Fibroblast of peridontal ligament (primary cell): ENCODE measurements at regions not wholly inside any gene's neighbourhood (a gene's known extent, or its start where the extent isn't known, plus 50 kb on each side); places are given as distances from the start of the nearest gene placed in this dataset.
"Not testable (repeated sequence)": the region's sequence is repeated elsewhere in the genome, so short reads cannot be mapped to it uniquely, and the experiment has no call there.

Source experiments
- DNase-seq: peaks from one replicate; pipeline ENCODE4 v3.0.0-alpha.2; 2010; ENCODE audit errors: extremely low read depth

- no peak for DNase-seq
Measured at GRCh38 chr2:226578879-226579278, 220.7 kb downstream of the IRS1 start.

- DNase-seq = no peak
Measured at GRCh38 chr2:226578373-226578772, 221.2 kb downstream of the IRS1 start.

GRCh38 chr2:226575928-226576327 is 223.7 kb downstream of the IRS1 start:
- DNase-seq = peak; percentile 45

- DNase-seq = no peak
Measured at GRCh38 chr2:226573158-226573557, 226.5 kb downstream of the IRS1 start.

- no peak for DNase-seq
Measured at GRCh38 chr2:226564667-226565066, 235.0 kb downstream of the IRS1 start.

- DNase-seq = no peak
Measured at GRCh38 chr2:226561962-226562361, 237.7 kb downstream of the IRS1 start.

GRCh38 chr2:226560325-226560724 is 239.3 kb downstream of the IRS1 start:
- DNase-seq = no peak

- DNase-seq = no peak
Measured at GRCh38 chr2:226559536-226559935, 240.1 kb downstream of the IRS1 start.

GRCh38 chr2:226558418-226558817 is 241.2 kb downstream of the IRS1 start:
- DNase-seq = no peak

- DNase-seq = no peak
Measured at GRCh38 chr2:226556050-226556449, 243.6 kb downstream of the IRS1 start.

- peak; percentile 37 for DNase-seq
Measured at GRCh38 chr2:226554701-226555100, 244.9 kb downstream of the IRS1 start.

- no peak for DNase-seq
Measured at GRCh38 chr2:226553333-226553732, 246.3 kb downstream of the IRS1 start.

GRCh38 chr2:226552571-226553285 is 246.9 kb downstream of the IRS1 start:
- no peak for DNase-seq

GRCh38 chr2:226551522-226552250 is 247.9 kb downstream of the IRS1 start:
- DNase-seq = no peak

GRCh38 chr2:226550801-226551200 is 248.8 kb downstream of the IRS1 start:
- no peak for DNase-seq

- peak; percentile 35 for DNase-seq
Measured at GRCh38 chr2:226548732-226549131, 250.9 kb downstream of the IRS1 start.

- DNase-seq = peak; percentile 66
Measured at GRCh38 chr2:226544596-226545210, 254.9 kb downstream of the IRS1 start.

GRCh38 chr2:226540204-226540994 is 259.2 kb downstream of the IRS1 start:
- no peak for DNase-seq

GRCh38 chr2:226536410-226536809 is 263.2 kb downstream of the IRS1 start:
- DNase-seq = no peak

- not testable (repeated sequence) for DNase-seq
Measured at GRCh38 chr2:226532976-226533375, 266.6 kb downstream of the IRS1 start.

GRCh38 chr2:226531061-226531810 is 268.4 kb downstream of the IRS1 start:
- DNase-seq = no peak
